PC-9 (cell line): ENCODE measurements at regions not wholly inside any gene's neighbourhood (a gene's known extent, or its start where the extent isn't known, plus 50 kb on each side); places are given as distances from the start of the nearest gene placed in this dataset.

ENCODE experiments used
- BruUV-seq: library from RNA; stranded (reverse); fragments of 400-500 nt; replicated peaks from 2 replicates; lab custom pipeline; 2021; lab: Mats Ljungman, UMichigan
- CTCF ChIA-PET: fragments of 300-600 bp; sonication (Branson Sonifier 250); formaldehyde crosslinking; loops from one replicate; lab custom pipeline; 2022; ENCODE audit warnings: antibody characterized with exemption; lab: Charles Lee
- POLR2A ChIA-PET: fragments of 300-600 bp; sonication (Branson Sonifier 250); formaldehyde crosslinking; loops from one replicate; lab custom pipeline; 2022; ENCODE audit warnings: antibody characterized with exemption; ENCODE audit not compliant: unreplicated experiment; lab: Charles Lee
- DNase-seq, 2 experiments: peaks; one replicate each; pipeline versions ENCODE4 v3.0.0 to v3.0.0-alpha.2; 2015 to 2022; ENCODE audit warnings: mixed read lengths in 1 of 2
- H2AFZ ChIP-seq: fragments of 200-600 bp; sonication (generic); 2 replicates; pipeline ENCODE4 v1.8.1; 2017; ENCODE audit warnings: antibody characterized with exemption
- H3F3A ChIP-seq: fragments of 200-600 bp; sonication (generic); 2 replicates; pipeline ENCODE4 v1.8.1; 2017; ENCODE audit warnings: antibody characterized with exemption, mild to moderate bottlenecking, low read depth; ENCODE audit not compliant: insufficient read depth
- H3K27ac ChIP-seq: fragments of 200-600 bp; sonication (generic); 2 replicates; pipeline ENCODE4 v1.6.1; 2016; ENCODE audit warnings: mixed run types
- H3K27me3 ChIP-seq: fragments of 200-600 bp; sonication (generic); 2 replicates; pipeline ENCODE4 v1.6.1; 2016; ENCODE audit warnings: low read depth, mixed run types; ENCODE audit not compliant: insufficient read depth
- H3K36me3 ChIP-seq: fragments of 200-600 bp; sonication (generic); 2 replicates; pipeline ENCODE4 v1.6.1; 2016; ENCODE audit warnings: low read depth, mixed run types
- H3K4me1 ChIP-seq: fragments of 200-600 bp; sonication (generic); replicated peaks from 2 replicates; pipeline ENCODE4 v1.6.1; 2016; ENCODE audit warnings: mixed run types; ENCODE audit not compliant: insufficient read depth
- H3K4me2 ChIP-seq: fragments of 200-600 bp; sonication (generic); 2 replicates; pipeline ENCODE4 v1.6.1; 2017; ENCODE audit warnings: mixed run types
- H3K4me3 ChIP-seq: fragments of 200-600 bp; sonication (generic); 2 replicates; pipeline ENCODE4 v1.6.1; 2016; ENCODE audit warnings: mixed run types
- H3K79me2 ChIP-seq: fragments of 200-600 bp; sonication (generic); 2 replicates; pipeline ENCODE4 v1.6.1; 2017; ENCODE audit warnings: low read depth, mixed run types
- H3K9me2 ChIP-seq: fragments of 200-600 bp; sonication (generic); 2 replicates; pipeline ENCODE4 v1.8.1; 2017; ENCODE audit warnings: mild to moderate bottlenecking; ENCODE audit not compliant: insufficient read depth
- H3K9me3 ChIP-seq: fragments of 200-600 bp; sonication (generic); 2 replicates; pipeline ENCODE4 v1.8.1; 2016; ENCODE audit warnings: low read depth; ENCODE audit not compliant: insufficient read depth
- H4K20me1 ChIP-seq: fragments of 200-600 bp; sonication (generic); 2 replicates; pipeline ENCODE4 v1.8.1; 2017; ENCODE audit not compliant: insufficient read depth
- EZH2 ChIP-seq: fragments of 200-600 bp; sonication (generic); IDR thresholded peaks from 2 replicates; pipeline ENCODE4 v1.8.0; 2017; ENCODE audit warnings: antibody characterized with exemption, low read depth
- intact Hi-C: fragments of 100-400 bp; cut with micrococcal nuclease; formaldehyde crosslinking; loops from one replicate; pipeline ENCODE4 v1.10.0; 2022; ENCODE audit not compliant: unreplicated experiment
- TF ChIP-seq, protein P1 (sequence below): fragments of 200-600 bp; sonication (generic); conservative IDR thresholded peaks from 2 replicates; pipeline ENCODE4 v1.6.1; 2017; ENCODE audit warnings: mixed run types, antibody characterized with exemption, mild to moderate bottlenecking, moderate library complexity

DNA sequence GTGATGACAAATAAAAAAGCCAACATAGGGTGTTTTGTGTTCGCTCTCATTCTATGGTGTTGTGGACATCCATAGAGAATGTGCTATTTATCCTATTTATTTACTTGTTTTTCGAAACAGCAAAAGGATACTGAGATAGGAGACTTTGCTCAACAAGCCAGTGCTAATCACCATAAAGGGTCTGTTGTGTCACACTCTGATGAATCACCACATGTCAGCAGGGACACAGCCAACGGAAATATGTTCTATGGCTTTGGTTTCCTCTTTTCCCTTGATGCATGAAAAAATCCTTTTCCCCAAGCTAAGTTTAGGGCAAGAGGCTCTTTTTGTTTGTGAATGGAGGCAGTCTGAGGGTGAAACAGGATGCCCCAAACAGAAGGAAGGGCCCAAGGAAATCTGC lies 154.3 kb downstream of the RNF152 start:
- Histone ChIP-seq H3K4me3 (no peak overlapping the region), H3K4me2 (no peak overlapping the region), H3F3A (no peaks in the 10 kb centered on the region), H3K9me3 (no peaks in the 10 kb centered on the region), H4K20me1 (no peaks in the 10 kb centered on the region), H3K4me1 (no peaks in the 10 kb centered on the region), H2AFZ (no peak overlapping the region), H3K9me2 (no peaks in the 10 kb centered on the region), H3K79me2 (no peaks in the 10 kb centered on the region), H3K36me3 (no peaks in the 10 kb centered on the region), H3K27me3 (no peaks in the 10 kb centered on the region), H3K27ac (no peak overlapping the region)
- POLR2A ChIA-PET: no interaction called here
- DNase-seq: no peak
- intact Hi-C loops: no loop called here
- CTCF ChIA-PET: no interaction called here
- BruUV-seq: no TSS peak
- TF ChIP-seq, protein P1, sequence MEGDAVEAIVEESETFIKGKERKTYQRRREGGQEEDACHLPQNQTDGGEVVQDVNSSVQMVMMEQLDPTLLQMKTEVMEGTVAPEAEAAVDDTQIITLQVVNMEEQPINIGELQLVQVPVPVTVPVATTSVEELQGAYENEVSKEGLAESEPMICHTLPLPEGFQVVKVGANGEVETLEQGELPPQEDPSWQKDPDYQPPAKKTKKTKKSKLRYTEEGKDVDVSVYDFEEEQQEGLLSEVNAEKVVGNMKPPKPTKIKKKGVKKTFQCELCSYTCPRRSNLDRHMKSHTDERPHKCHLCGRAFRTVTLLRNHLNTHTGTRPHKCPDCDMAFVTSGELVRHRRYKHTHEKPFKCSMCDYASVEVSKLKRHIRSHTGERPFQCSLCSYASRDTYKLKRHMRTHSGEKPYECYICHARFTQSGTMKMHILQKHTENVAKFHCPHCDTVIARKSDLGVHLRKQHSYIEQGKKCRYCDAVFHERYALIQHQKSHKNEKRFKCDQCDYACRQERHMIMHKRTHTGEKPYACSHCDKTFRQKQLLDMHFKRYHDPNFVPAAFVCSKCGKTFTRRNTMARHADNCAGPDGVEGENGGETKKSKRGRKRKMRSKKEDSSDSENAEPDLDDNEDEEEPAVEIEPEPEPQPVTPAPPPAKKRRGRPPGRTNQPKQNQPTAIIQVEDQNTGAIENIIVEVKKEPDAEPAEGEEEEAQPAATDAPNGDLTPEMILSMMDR: no peak
- no peak for TF ChIP-seq EZH2

DNA sequence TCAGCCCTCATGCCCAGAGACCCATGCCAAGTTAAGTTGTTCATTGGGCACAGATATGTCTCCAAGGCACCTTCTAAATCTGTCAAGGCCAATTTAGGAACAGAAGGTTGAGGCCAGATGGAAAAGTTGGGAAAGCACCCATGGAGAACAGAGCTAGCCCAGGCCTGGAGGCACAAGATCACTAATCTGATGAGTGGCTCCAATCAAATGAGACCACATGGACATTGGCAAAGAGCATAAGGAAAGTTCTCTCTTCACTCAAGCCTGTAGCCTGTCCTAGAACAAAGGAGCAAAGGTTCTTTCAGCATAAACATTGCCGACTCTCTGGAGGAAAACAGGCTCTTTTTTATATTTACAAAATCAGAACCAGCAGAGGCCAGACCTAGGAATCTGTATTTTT lies 154.8 kb downstream of the RNF152 start:
- H3K4me3 ChIP-seq: no peak overlapping the region
- no peaks in the 10 kb centered on the region for H3K9me3 ChIP-seq
- CTCF ChIA-PET: no interaction called here
- no TSS peak for BruUV-seq
- no peaks in the 10 kb centered on the region for H3K79me2 ChIP-seq
- intact Hi-C loops: no loop called here
- DNase-seq: no peak
- no peaks in the 10 kb centered on the region for H3K9me2 ChIP-seq
- H3F3A ChIP-seq: no peaks in the 10 kb centered on the region
- H3K27ac ChIP-seq: no peak overlapping the region
- no peaks in the 10 kb centered on the region for H3K27me3 ChIP-seq
- no peak overlapping the region for H2AFZ ChIP-seq
- H3K36me3 ChIP-seq: no peaks in the 10 kb centered on the region
- TF ChIP-seq, protein P1: no peak
- no peak for TF ChIP-seq EZH2
- no peak overlapping the region for H3K4me2 ChIP-seq
- POLR2A ChIA-PET: no interaction called here
- no peaks in the 10 kb centered on the region for H4K20me1 ChIP-seq
- no peaks in the 10 kb centered on the region for H3K4me1 ChIP-seq

DNA sequence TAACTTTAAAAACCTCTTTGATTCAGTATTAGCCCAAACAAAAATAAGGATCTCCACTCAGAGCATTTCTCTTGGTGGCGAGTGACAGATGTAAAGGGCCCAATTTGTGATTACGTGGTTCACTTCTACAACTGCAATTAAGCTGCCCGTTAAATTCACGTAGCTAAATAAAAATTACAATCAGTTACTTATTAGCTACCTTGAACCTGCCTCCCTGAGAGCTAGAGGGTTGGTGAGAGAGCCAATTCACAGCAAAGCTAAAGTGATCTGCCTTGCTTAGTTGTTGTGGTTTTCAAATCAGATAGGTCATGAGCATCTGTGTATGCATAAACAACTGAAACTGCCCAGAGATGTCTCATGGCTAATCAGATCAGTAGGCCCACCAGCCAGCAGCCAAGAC lies 156.7 kb downstream of the RNF152 start:
- ChIA-PET POLR2A (no interaction called here), CTCF (no interaction called here)
- H3K4me1 ChIP-seq: no peaks in the 10 kb centered on the region
- no peak for TF ChIP-seq EZH2
- TF ChIP-seq, protein P1: no peak
- no peak overlapping the region for H3K27ac ChIP-seq
- H3K4me3 ChIP-seq: no peak overlapping the region
- H4K20me1 ChIP-seq: no peaks in the 10 kb centered on the region
- no peaks in the 10 kb centered on the region for H3K79me2 ChIP-seq
- no peaks in the 10 kb centered on the region for H3K9me3 ChIP-seq
- no peak overlapping the region for H3K4me2 ChIP-seq
- H3K27me3 ChIP-seq: no peaks in the 10 kb centered on the region
- no peaks in the 10 kb centered on the region for H3F3A ChIP-seq
- intact Hi-C loops: no loop called here
- no peaks in the 10 kb centered on the region for H3K9me2 ChIP-seq
- DNase-seq: no peak
- no peak overlapping the region for H2AFZ ChIP-seq
- BruUV-seq: no TSS peak
- H3K36me3 ChIP-seq: no peaks in the 10 kb centered on the region
